ENCODE measurements at regions not wholly inside any gene's neighbourhood (a gene's known extent, or its start where the extent isn't known, plus 50 kb on each side); places are given as distances from the start of the nearest gene placed in this dataset.

DNA sequence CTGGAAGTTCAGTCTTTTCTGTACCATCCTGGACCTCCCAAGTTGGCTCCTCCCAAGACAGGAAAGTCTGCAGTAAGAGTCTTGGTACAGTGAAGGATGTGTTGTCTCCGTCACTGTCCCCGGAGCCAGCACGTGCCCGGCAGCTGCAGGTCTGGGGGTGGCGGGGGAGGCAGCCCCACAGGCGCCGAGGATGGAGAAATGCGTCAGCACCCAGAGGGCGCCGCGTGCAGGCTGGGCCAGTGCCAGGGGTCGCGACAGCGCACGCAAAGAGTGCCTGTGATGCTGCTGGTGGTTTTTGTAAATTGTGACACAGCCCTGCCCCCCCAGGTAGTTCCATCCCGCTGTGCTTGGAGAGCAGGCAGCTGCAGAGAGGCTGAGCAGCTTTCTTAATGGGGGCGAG is 1200.5 kb downstream of the BRD1 start:
- no peaks in the 10 kb centered on the region for H3K4me1 Mint-ChIP-seq
- WGBS (ENCODE audit: insufficient coverage) = 43% methylated on average over 17 of the region's 17 CpGs
- DNase-seq = no peak

DNA sequence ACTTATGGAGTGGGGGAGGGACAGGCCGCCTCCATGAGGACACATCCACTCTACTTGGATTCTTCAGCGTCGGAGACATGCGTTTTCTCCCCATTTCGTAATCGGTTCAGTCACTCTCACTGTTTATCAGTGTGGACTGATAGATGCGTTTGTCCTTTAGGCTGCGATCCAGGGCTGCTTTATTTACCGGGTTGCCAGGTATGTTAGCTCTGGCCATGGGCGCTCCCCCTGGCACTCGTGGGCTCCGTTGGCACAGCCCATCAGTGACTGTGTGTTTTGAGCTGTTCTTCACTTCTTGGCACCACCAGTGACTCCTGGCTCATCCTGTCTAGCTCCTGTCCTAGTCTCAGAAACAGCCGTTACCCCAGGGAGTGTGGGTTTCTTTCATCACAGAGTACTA is 1203.3 kb downstream of the BRD1 start:
- Mint-ChIP-seq H3K4me3 (no peak overlapping the region), H3K36me3 (no peaks in the 10 kb centered on the region), H3K27ac (no peak overlapping the region), H3K4me1 (no peaks in the 10 kb centered on the region), H3K9me3 (no peaks in the 10 kb centered on the region), H3K27me3 (ENCODE audit: low read depth in 2 of 2) (no peaks in the 10 kb centered on the region)
- TF ChIP-seq, protein P1, sequence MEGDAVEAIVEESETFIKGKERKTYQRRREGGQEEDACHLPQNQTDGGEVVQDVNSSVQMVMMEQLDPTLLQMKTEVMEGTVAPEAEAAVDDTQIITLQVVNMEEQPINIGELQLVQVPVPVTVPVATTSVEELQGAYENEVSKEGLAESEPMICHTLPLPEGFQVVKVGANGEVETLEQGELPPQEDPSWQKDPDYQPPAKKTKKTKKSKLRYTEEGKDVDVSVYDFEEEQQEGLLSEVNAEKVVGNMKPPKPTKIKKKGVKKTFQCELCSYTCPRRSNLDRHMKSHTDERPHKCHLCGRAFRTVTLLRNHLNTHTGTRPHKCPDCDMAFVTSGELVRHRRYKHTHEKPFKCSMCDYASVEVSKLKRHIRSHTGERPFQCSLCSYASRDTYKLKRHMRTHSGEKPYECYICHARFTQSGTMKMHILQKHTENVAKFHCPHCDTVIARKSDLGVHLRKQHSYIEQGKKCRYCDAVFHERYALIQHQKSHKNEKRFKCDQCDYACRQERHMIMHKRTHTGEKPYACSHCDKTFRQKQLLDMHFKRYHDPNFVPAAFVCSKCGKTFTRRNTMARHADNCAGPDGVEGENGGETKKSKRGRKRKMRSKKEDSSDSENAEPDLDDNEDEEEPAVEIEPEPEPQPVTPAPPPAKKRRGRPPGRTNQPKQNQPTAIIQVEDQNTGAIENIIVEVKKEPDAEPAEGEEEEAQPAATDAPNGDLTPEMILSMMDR (IDR thresholded peaks at IDR 0.05) = no peak
- 75% methylated on average over 13 of the region's 13 CpGs for WGBS (ENCODE audit: insufficient coverage)
- Histone ChIP-seq H3K4me3 (ENCODE audit: low read length) (no peak overlapping the region), H3K9me3 (ENCODE audit: control insufficient read depth, insufficient read depth, low read length) (no peaks in the 10 kb centered on the region), H3K36me3 (ENCODE audit: control insufficient read depth, insufficient read depth, low read length) (no peaks in the 10 kb centered on the region), H3K27ac (ENCODE audit: low read length) (no peak overlapping the region), H3K27me3 (ENCODE audit: control insufficient read depth, insufficient read depth, low read length) (no peaks in the 10 kb centered on the region), H3K4me1 (ENCODE audit: control insufficient read depth, insufficient read depth, low read length) (no peaks in the 10 kb centered on the region)
- DNase-seq = no peak
- intact Hi-C loops (cut with micrococcal nuclease) = no loop called here
- ATAC-seq = no peak

More for the DNA sequence above, 1200.5 kb downstream of the BRD1 start:
- H3K27ac ChIP-seq (ENCODE audit: low read length) = no peak overlapping the region
- H3K9me3 Mint-ChIP-seq = no peaks in the 10 kb centered on the region
- no peak for ATAC-seq
- H3K4me3 Mint-ChIP-seq = no peak overlapping the region
- H3K4me3 ChIP-seq (ENCODE audit: low read length) = no peak overlapping the region
- no peaks in the 10 kb centered on the region for H3K27me3 Mint-ChIP-seq (ENCODE audit: low read depth in 2 of 2)
- H3K27ac Mint-ChIP-seq = no peak overlapping the region
- no peaks in the 10 kb centered on the region for H3K36me3 Mint-ChIP-seq
- no peaks in the 10 kb centered on the region for H3K4me1 ChIP-seq (ENCODE audit: control insufficient read depth, insufficient read depth, low read length)
- H3K27me3 ChIP-seq (ENCODE audit: control insufficient read depth, insufficient read depth, low read length) = no peaks in the 10 kb centered on the region
- H3K36me3 ChIP-seq (ENCODE audit: control insufficient read depth, insufficient read depth, low read length) = no peaks in the 10 kb centered on the region
- TF ChIP-seq, protein P1 (IDR thresholded peaks at IDR 0.05) = no peak
- no peaks in the 10 kb centered on the region for H3K9me3 ChIP-seq (ENCODE audit: control insufficient read depth, insufficient read depth, low read length)
- intact Hi-C loops (cut with micrococcal nuclease) = no loop called here

DNA sequence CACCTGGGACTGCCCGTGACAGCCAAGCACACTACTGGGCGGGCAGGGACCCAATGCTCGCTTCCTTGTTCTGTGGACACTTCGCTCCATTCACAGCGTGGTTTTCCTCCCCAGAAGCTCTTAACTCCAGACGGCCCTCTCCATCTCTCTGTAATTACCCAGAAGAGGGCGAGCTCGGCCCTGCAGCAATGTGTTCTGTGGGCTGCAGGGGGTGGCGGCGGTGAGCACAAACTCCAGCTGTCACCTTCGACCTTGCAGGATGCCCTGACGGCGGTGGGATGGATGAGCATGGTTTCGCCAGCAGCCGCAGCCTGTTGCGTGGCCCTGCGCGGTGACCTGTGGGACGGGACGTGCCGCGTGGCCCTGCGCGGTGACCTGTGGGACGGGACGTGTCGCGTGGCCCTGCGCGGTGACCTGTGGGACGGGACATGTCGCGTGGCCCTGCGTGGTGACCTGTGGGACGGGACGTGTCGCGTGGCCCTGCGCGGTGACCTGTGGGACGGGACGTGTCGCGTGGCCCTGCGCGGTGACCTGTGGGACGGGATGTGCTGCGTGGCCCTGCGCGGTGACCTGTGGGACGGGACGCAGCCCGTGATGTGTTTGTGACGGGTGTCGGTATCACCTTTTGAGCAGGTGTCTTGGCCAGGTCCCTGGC is 1204.7 kb downstream of the BRD1 start:
- no peak overlapping the region for H3K4me3 Mint-ChIP-seq
- H3K27me3 ChIP-seq (ENCODE audit: control insufficient read depth, insufficient read depth, low read length) = no peaks in the 10 kb centered on the region

More for the DNA sequence above, 1204.7 kb downstream of the BRD1 start:
- DNase-seq (no peak), ATAC-seq (no peak)
- no peak overlapping the region for H3K27ac ChIP-seq (ENCODE audit: low read length)
- no peak overlapping the region for H3K27ac Mint-ChIP-seq
- no peaks in the 10 kb centered on the region for H3K9me3 ChIP-seq (ENCODE audit: control insufficient read depth, insufficient read depth, low read length)
- H3K9me3 Mint-ChIP-seq = no peaks in the 10 kb centered on the region
- TF ChIP-seq, protein P1 (IDR thresholded peaks at IDR 0.05) = no peak
- intact Hi-C loops (cut with micrococcal nuclease) = no loop called here
- no peaks in the 10 kb centered on the region for H3K4me1 ChIP-seq (ENCODE audit: control insufficient read depth, insufficient read depth, low read length)
- H3K36me3 Mint-ChIP-seq = no peaks in the 10 kb centered on the region
- H3K4me1 Mint-ChIP-seq = no peaks in the 10 kb centered on the region
- WGBS (ENCODE audit: insufficient coverage) = 93% methylated on average over 54 of the region's 55 CpGs
- no peaks in the 10 kb centered on the region for H3K27me3 Mint-ChIP-seq (ENCODE audit: low read depth in 2 of 2)
- H3K4me3 ChIP-seq (ENCODE audit: low read length) = no peak overlapping the region
- H3K36me3 ChIP-seq (ENCODE audit: control insufficient read depth, insufficient read depth, low read length) = no peaks in the 10 kb centered on the region
